Heart right ventricle (tissue), 16 donors: ENCODE measurements at regions not wholly inside any gene's neighbourhood (a gene's known extent, or its start where the extent isn't known, plus 50 kb on each side); places are given as distances from the start of the nearest gene placed in this dataset.
A peak's percentile ranks its signal among the peaks of the same experiment; 100 is the strongest.

Experiments
- ATAC-seq, 8 donors: fragments of 200-7000 bp; cut with Tn5 transposase; one replicate each; pipeline ENCODE4 v1.9.1; 2020; ENCODE audit warnings: mild to moderate bottlenecking in 8 of 8, moderate library complexity in 8 of 8, moderate number of reproducible peaks in 1 of 8
- DNase-seq, 2 donors: peaks; one replicate each; pipeline ENCODE4 v3.0.0-alpha.2; 2020
- H3K27ac ChIP-seq, 10 donors: fragments of 200-600 bp; sonication (generic) in 2 of 10; one replicate each; pipeline versions ENCODE4 v1.5.0 to v1.8.0; 2020 to 2022; ENCODE audit warnings: mild to moderate bottlenecking in 3 of 10
- H3K27me3 ChIP-seq, 7 donors: fragments of 200-600 bp; one replicate each; pipeline ENCODE4 v1.8.0; 2021 to 2022; ENCODE audit warnings: mild to moderate bottlenecking in 2 of 7
- H3K36me3 ChIP-seq, 9 donors: fragments of 200-600 bp; sonication (generic) in 1 of 9; one replicate each; pipeline versions ENCODE4 v1.5.0 to v1.8.0; 2020 to 2022; ENCODE audit warnings: mild to moderate bottlenecking in 2 of 9
- H3K4me1 ChIP-seq, 9 donors: fragments of 200-600 bp; sonication (generic) in 1 of 9; one replicate each; pipeline versions ENCODE4 v1.5.0 to v1.8.0; 2020 to 2022; ENCODE audit warnings: mild to moderate bottlenecking in 4 of 9
- H3K4me3 ChIP-seq, 10 donors: fragments of 200-600 bp; sonication (generic) in 2 of 10; one replicate each; pipeline versions ENCODE4 v1.5.0 to v1.8.0; 2020 to 2022; ENCODE audit warnings: mild to moderate bottlenecking in 7 of 10, moderate library complexity in 2 of 10
- H3K9me3 ChIP-seq, 11 donors: fragments of 200-600 bp in 10 of 11; sonication (generic) in 2 of 11; one replicate each; pipeline versions ENCODE4 v1.5.0 to v1.8.0; 2013 to 2022; ENCODE audit warnings: mild to moderate bottlenecking in 2 of 11, control low read depth in 1 of 11, moderate library complexity in 1 of 11
- WGBS, 2 donors: extraction: QIAGEN DNeasy Blood & Tissue Kit; methylation state at CpG; one replicate each; pipeline ENCODE4 v1.1.7; 2013; ENCODE audit warnings: inconsistent platforms in 1 of 2; 5-methylcytosine and 5-hydroxymethylcytosine counted together
- intact Hi-C, 10 donors: fragments of 100-400 bp; cut with DNase I; formaldehyde crosslinking; loops; one replicate each; pipeline versions ENCODE4 v1.11.1 to v1.14.2; 2022
- TF ChIP-seq, protein P1 (sequence below), 9 donors: fragments of 200-600 bp; sonication (generic) in 2 of 9; IDR thresholded peaks; one replicate each; pipeline versions ENCODE4 v1.5.0 to v1.8.0; 2021 to 2022; ENCODE audit warnings: antibody characterized with exemption in 9 of 9, mild to moderate bottlenecking in 5 of 9, moderate library complexity in 1 of 9
- donor health status: Arrhythmogenic right ventricular cardiomyopathy.
- donor health status: ischemic (EF 13 %, LVEDD 7.1; RV severe dilation, severe dysfunction).
- donor health status: healthy with polysubstance abuse.
- donor health status: DM: no; HTN: yes; CAD: no.
- donor health status: DM: no; HTN: no; CAD: no.
- donor health status: ischemic (EF 25% LVEDD 6.9; RV normal size, moderate dysfunction).
- donor health status: ischemic (EF 25% LVEDD 5.7; RV mildly dilated, moderate dysfunction).
- donor health status: healthy.
- donor health status: DM: yes; HTN: yes; CAD: no.
- donor health status: Ischemic cardiomyopathy.
- donor health status: ischemic (EF 35%, LVEDD 5.7; RV mildly dilated, moderate dysfunction).
- donor health status: nonischemic (EF 11% LVEDD 7.7; RV severe dilation, severe dysfunction).
- donor health status: DM: yes; HTN: yes; CAD: no.
- donor health status: PGD.
- donor health status: ischemic (EF 29% LVEDD 5.4; RV normal size, mild dysfunction).
- donor health status: nonischemic (EF 23%, LVEDD 6.1; RV moderate dilation, normal function).

DNA sequence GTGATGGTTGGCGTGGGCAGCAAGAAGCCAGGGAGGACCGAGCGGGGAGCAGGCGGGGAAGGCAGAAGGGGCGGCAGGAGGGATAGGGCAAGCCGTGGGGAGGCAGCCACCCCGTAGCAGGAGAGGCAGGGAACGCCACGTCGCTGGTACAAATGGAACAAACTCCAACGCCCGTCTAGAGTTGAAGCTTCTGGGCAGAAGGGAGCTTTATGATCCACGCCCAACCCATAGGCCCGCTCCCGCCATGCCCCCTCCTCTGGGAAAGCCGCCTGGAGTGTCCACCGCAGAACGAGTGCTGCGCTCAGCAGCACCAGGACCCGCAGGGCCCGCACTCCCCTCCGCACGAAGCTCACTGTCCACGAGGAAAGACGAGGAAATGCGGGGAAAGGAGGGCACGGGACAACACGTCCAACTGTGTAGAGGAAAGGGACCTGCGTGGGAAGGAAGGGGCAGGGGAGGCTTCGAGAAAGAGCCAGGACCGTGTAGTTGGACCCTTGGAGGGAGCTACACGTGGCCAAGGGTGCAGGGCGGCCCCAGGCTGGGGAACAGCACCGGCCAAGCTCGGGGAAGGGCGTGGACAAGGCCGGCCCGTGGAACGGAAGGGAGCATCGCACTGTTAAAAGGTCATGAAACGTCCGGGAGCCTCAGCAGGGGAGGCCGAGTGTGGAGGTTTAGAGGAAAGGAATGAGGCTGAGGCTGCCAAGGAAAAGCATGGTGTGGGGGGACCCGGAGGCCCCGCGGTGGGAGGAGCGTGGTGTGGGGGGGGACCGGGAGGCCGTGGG lies 204.0 kb downstream of the DLL1 start:
- H3K27me3 ChIP-seq = peaks cover 0 to 5% (median 0%) of the 10 kb centered on the region in 7 donors
- no peak for ATAC-seq
- no peak overlapping the region for H3K27ac ChIP-seq
- intact Hi-C loops = no loop called here
- WGBS, 2 donors = 93% methylated on average over 49 of the region's 49 CpGs
- TF ChIP-seq, protein P1, sequence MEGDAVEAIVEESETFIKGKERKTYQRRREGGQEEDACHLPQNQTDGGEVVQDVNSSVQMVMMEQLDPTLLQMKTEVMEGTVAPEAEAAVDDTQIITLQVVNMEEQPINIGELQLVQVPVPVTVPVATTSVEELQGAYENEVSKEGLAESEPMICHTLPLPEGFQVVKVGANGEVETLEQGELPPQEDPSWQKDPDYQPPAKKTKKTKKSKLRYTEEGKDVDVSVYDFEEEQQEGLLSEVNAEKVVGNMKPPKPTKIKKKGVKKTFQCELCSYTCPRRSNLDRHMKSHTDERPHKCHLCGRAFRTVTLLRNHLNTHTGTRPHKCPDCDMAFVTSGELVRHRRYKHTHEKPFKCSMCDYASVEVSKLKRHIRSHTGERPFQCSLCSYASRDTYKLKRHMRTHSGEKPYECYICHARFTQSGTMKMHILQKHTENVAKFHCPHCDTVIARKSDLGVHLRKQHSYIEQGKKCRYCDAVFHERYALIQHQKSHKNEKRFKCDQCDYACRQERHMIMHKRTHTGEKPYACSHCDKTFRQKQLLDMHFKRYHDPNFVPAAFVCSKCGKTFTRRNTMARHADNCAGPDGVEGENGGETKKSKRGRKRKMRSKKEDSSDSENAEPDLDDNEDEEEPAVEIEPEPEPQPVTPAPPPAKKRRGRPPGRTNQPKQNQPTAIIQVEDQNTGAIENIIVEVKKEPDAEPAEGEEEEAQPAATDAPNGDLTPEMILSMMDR (IDR thresholded peaks at IDR 0.05) = no peak
- DNase-seq = peak in 1 of 2 donors; percentile 1
- H3K36me3 ChIP-seq = no peaks in the 10 kb centered on the region
- H3K9me3 ChIP-seq = no peaks in the 10 kb centered on the region
- H3K4me1 ChIP-seq = peaks cover 0 to 22% (median 8%) of the 10 kb centered on the region in 9 donors
- H3K4me3 ChIP-seq = no peak overlapping the region

DNA sequence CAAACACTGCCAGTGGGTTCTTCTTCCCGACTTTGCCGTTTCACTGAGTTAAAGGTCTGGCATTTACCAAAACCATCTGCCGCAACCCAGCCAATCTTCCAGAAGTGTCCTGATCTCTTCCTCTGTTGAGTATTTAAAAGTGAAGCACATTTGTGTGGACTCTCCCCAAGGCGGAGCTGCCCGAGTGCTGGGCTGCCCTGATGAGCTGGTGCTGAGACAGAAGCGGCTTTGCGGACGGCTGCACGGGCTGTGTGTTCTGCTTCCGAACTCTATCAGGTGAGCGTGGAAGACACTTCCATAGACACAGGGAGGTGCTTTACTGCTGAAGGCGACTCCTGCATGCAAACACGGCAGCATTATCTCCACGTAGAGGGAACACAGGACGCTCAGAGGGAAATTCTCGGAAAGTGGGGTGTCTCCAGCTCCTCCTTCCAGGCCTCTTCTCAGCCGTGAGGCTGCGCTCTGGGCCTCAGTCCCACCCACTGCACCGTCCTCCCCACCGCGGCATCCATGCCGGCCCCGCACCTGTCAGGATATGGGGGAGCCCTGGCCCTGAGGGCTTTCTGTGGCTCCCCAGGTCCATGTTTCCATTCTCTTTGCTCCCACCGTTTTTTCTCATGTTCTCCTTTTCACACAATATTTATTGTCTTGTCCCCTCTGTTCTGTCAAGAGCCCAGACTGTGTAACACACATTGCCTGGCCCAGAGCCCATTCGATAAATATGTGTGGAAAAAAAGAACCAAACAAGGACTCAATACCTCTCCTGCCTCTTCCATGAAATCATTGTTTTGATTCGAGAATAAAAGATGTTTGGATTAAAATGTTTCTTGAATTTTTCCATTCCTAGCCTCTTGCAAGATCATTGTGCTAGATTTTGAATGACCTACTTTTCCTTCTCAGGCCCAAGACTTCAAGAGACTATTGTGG lies 205.1 kb downstream of the DLL1 start:
- TF ChIP-seq, protein P1 (IDR thresholded peaks at IDR 0.05) = no peak
- ATAC-seq (no peak), DNase-seq (peak in 1 of 2 donors; percentile 1)
- 78 to 82% methylated on average over 26 of the region's 26 CpGs for WGBS, 2 donors
- intact Hi-C loops = no loop called here
- Histone ChIP-seq H3K36me3 (no peaks in the 10 kb centered on the region), H3K4me3 (no peak overlapping the region), H3K4me1 (peaks cover 0 to 22% (median 8%) of the 10 kb centered on the region in 9 donors), H3K27ac (no peak overlapping the region), H3K9me3 (no peaks in the 10 kb centered on the region), H3K27me3 (peaks cover 0 to 7% (median 2%) of the 10 kb centered on the region in 7 donors)

DNA sequence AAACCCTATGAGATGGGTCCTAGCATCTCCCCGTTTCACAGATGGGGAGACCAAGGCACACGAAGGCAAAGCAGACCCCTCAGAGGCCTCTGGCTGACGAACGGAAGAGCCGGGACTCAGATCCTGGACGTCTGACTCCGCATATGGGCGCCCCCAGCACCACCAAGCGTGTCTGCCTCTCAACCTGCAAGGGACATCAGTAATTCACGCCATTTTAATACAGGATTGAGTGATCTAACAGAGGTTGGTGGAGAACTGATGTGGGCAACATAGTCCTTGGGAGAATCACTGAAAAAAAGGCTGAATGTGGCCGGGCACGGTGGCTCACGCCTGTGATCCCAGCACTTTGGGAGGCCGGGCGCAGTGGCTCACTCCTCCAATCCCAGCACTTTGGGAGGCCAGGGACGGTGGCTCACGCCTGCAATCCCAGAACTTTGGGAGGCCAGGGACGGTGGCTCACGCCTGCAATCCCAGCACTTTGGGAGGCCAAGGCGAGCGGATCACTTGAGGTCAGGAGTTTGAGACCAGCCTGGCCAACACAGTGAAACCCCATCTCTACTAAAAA lies 206.6 kb downstream of the DLL1 start:
- intact Hi-C loops = no loop called here
- no peak for DNase-seq
- Histone ChIP-seq H3K27ac (no peak overlapping the region), H3K36me3 (no peaks in the 10 kb centered on the region), H3K4me1 (peaks cover 0 to 13% (median under 1%) of the 10 kb centered on the region in 9 donors), H3K9me3 (no peaks in the 10 kb centered on the region), H3K27me3 (peaks cover 0 to 11% (median 2%) of the 10 kb centered on the region in 7 donors), H3K4me3 (no peak overlapping the region)
- WGBS, 2 donors = 90 to 94% methylated on average over 20 to 21 of the region's 21 CpGs
- no peak for ATAC-seq
- TF ChIP-seq, protein P1 (IDR thresholded peaks at IDR 0.05) = no peak
